HG03280 (cell line): ENCODE measurements at regions not wholly inside any gene's neighbourhood (a gene's known extent, or its start where the extent isn't known, plus 50 kb on each side); places are given as distances from the start of the nearest gene placed in this dataset.

Experiments
- ATAC-seq: cut with Tn5 transposase; IDR thresholded peaks from one replicate; pipeline ENCODE4 v1.9.1; 2021; ENCODE audit warnings: mild to moderate bottlenecking, moderate library complexity; ENCODE audit not compliant: unreplicated experiment

GRCh38 chr2:23273786-23274185 lies 111.2 kb upstream of the KLHL29 start:
- no peak for ATAC-seq

- no peak for ATAC-seq
Observed at GRCh38 chr2:23280401-23280800, 104.6 kb upstream of the KLHL29 start.

GRCh38 chr2:23283653-23284052 lies 101.3 kb upstream of the KLHL29 start:
- no peak for ATAC-seq

GRCh38 chr2:23285091-23285800 lies 99.7 kb upstream of the KLHL29 start:
- no peak for ATAC-seq

- no peak for ATAC-seq
Observed at GRCh38 chr2:23286031-23286757, 98.8 kb upstream of the KLHL29 start.

GRCh38 chr2:23286758-23287704 lies 97.9 kb upstream of the KLHL29 start:
- no peak for ATAC-seq

GRCh38 chr2:23289671-23290070 lies 95.3 kb upstream of the KLHL29 start:
- ATAC-seq = no peak

GRCh38 chr2:23291239-23291638 lies 93.7 kb upstream of the KLHL29 start:
- no peak for ATAC-seq

GRCh38 chr2:23292024-23292423 lies 93.0 kb upstream of the KLHL29 start:
- no peak for ATAC-seq

- no peak for ATAC-seq
Observed at GRCh38 chr2:23293063-23293462, 91.9 kb upstream of the KLHL29 start.

- ATAC-seq = no peak
Observed at GRCh38 chr2:23293731-23294130, 91.2 kb upstream of the KLHL29 start.

GRCh38 chr2:23294238-23294637 lies 90.7 kb upstream of the KLHL29 start:
- ATAC-seq = no peak

- no peak for ATAC-seq
Observed at GRCh38 chr2:23296691-23297090, 88.3 kb upstream of the KLHL29 start.

GRCh38 chr2:23297112-23297511 lies 87.9 kb upstream of the KLHL29 start:
- ATAC-seq = no peak

- ATAC-seq = no peak
Observed at GRCh38 chr2:23298551-23298950, 86.4 kb upstream of the KLHL29 start.

- ATAC-seq = no peak
Observed at GRCh38 chr2:23299476-23300195, 85.3 kb upstream of the KLHL29 start.

GRCh38 chr2:23301136-23301535 lies 83.8 kb upstream of the KLHL29 start:
- ATAC-seq = no peak

- ATAC-seq = no peak
Observed at GRCh38 chr2:23302591-23302990, 82.4 kb upstream of the KLHL29 start.

- no peak for ATAC-seq
Observed at GRCh38 chr2:23306401-23306800, 78.6 kb upstream of the KLHL29 start.

- ATAC-seq = no peak
Observed at GRCh38 chr2:23311186-23311585, 73.8 kb upstream of the KLHL29 start.
